OCI-LY7 (cell line): ENCODE measurements at regions not wholly inside any gene's neighbourhood (a gene's known extent, or its start where the extent isn't known, plus 50 kb on each side); places are given as distances from the start of the nearest gene placed in this dataset.

Source experiments
- EZH2phosphoT487 ChIP-seq: fragments of 200-600 bp; sonication (generic); IDR thresholded peaks from 2 replicates; pipeline ENCODE4 v1.6.1; 2018; ENCODE audit warnings: low read depth, borderline replicate concordance, mild to moderate bottlenecking, mixed run types, antibody characterized with exemption, low read length, moderate library complexity, mixed read lengths
- TF ChIP-seq, protein P1 (sequence below): fragments of 200-600 bp; sonication (generic); conservative IDR thresholded peaks from 2 replicates; pipeline ENCODE4 v1.5.1; 2014; ENCODE audit warnings: mild to moderate bottlenecking, antibody characterized with exemption, low read length, moderate library complexity, mixed read lengths

- TF ChIP-seq, protein P1, sequence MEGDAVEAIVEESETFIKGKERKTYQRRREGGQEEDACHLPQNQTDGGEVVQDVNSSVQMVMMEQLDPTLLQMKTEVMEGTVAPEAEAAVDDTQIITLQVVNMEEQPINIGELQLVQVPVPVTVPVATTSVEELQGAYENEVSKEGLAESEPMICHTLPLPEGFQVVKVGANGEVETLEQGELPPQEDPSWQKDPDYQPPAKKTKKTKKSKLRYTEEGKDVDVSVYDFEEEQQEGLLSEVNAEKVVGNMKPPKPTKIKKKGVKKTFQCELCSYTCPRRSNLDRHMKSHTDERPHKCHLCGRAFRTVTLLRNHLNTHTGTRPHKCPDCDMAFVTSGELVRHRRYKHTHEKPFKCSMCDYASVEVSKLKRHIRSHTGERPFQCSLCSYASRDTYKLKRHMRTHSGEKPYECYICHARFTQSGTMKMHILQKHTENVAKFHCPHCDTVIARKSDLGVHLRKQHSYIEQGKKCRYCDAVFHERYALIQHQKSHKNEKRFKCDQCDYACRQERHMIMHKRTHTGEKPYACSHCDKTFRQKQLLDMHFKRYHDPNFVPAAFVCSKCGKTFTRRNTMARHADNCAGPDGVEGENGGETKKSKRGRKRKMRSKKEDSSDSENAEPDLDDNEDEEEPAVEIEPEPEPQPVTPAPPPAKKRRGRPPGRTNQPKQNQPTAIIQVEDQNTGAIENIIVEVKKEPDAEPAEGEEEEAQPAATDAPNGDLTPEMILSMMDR = no peak
- TF ChIP-seq EZH2phosphoT487 = no peak
Measured at GRCh38 chr1:94746635-94747525, 73.3 kb upstream of the SLC44A3 start.
